ENCODE measurements at regions not wholly inside any gene's neighbourhood (a gene's known extent, or its start where the extent isn't known, plus 50 kb on each side); places are given as distances from the start of the nearest gene placed in this dataset.

GRCh38 chr2:85954192-85954589 lies 65.4 kb upstream of the ST3GAL5 start:
- no TSS peak for BruUV-seq (replicated peaks)
- Histone ChIP-seq H2AFZ (ENCODE audit: control insufficient read depth, low read depth, low read length) (no peak overlapping the region), H3K4me1 (ENCODE audit: control insufficient read depth, insufficient read depth, low read length) (no peaks in the 10 kb centered on the region), H3K27me3 (replicated peaks in 1 of 2; ENCODE audit: control insufficient read depth in 2 of 2, insufficient read depth in 2 of 2, low read length in 1 of 2) (no peaks in the 10 kb centered on the region), H3K4me3 (no peak overlapping the region), H3K79me2 (ENCODE audit: control insufficient read depth, insufficient read depth, low read length) (no peaks in the 10 kb centered on the region), H3K4me2 (ENCODE audit: control insufficient read depth, insufficient read depth) (no peak overlapping the region), H3K9ac (ENCODE audit: control insufficient read depth, insufficient read depth, low read length) (no peak overlapping the region), H3K9me3 (replicated peaks; ENCODE audit: control insufficient read depth, insufficient read depth, low read length) (no peaks in the 10 kb centered on the region), H4K20me1 (ENCODE audit: control insufficient read depth, insufficient read depth) (no peaks in the 10 kb centered on the region), H3K36me3 (ENCODE audit: control insufficient read depth in 2 of 2, insufficient read depth in 2 of 2, low read length in 1 of 2) (no peaks in the 10 kb centered on the region), H3K27ac (ENCODE audit: control insufficient read depth, insufficient read depth) (no peak overlapping the region)
- in situ Hi-C loops (cut with MboI) (no loop called here), intact Hi-C loops (cut with micrococcal nuclease; ENCODE audit: unreplicated experiment) (no loop called here)
- DNase-seq (ENCODE audit: low read depth, low spot score) (no peak), FAIRE-seq (no peak), ATAC-seq (no peak)
- ChIA-PET CTCF (no interaction called here), RAD21 (ENCODE audit: unreplicated experiment) (no interaction called here), POLR2A (no interaction called here), SMC1A (ENCODE audit: uncharacterized antibody, unreplicated experiment) (interaction anchor here (1.8 kb wide), 1 partner anchor 32 kb away, joined by 4 read pairs; no protein-coding TSS in a partner anchor)
- WGBS (ENCODE audit: insufficient coverage, insufficient replicate concordance, low lambda C conversion rate, missing lambda C conversion rate): 55% methylated on average over 4 of the region's 4 CpGs
- TF ChIP-seq FOXM1 (IDR thresholded peaks at IDR 0.05; ENCODE audit: low read depth, low read length) (no peak), MYC (IDR thresholded peaks at IDR 0.05; ENCODE audit: insufficient read depth, insufficient read length, insufficient replicate concordance, low read length, severe bottlenecking) (no peak), KLF5 (IDR thresholded peaks at IDR 0.05; ENCODE audit: partially characterized antibody) (no peak), ZSCAN29 (IDR thresholded peaks at IDR 0.05) (no peak), HDAC2 (IDR thresholded peaks at IDR 0.05) (no peak), STAT1 (conservative IDR thresholded peaks at IDR 0.05) (no peak), USF1 (IDR thresholded peaks at IDR 0.05; ENCODE audit: borderline replicate concordance, extremely low read length, insufficient read depth, low read depth, low read length) (no peak), BMI1 (IDR thresholded peaks at IDR 0.05; ENCODE audit: borderline replicate concordance) (no peak), MTA2 (IDR thresholded peaks at IDR 0.05; ENCODE audit: low read depth) (no peak), GATAD2B (conservative IDR thresholded peaks at IDR 0.05; ENCODE audit: low read depth) (no peak), ZNF592 (IDR thresholded peaks at IDR 0.05) (no peak), POLR2A (IDR thresholded peaks at IDR 0.05; ENCODE audit: low read depth, low read length) (no peak), BCL3 (IDR thresholded peaks at IDR 0.05; ENCODE audit: borderline replicate concordance, insufficient read depth, low read depth, low read length, poor library complexity, severe bottlenecking) (no peak), POLR2AphosphoS5 (IDR thresholded peaks at IDR 0.05; ENCODE audit: low read length) (no peak), SIX5 (IDR thresholded peaks at IDR 0.05; ENCODE audit: low read depth, low read length, severe bottlenecking) (no peak)

All from GM12878 (cell line).